Thoracic aorta (tissue), 2 donors: ENCODE measurements at regions not wholly inside any gene's neighbourhood (a gene's known extent, or its start where the extent isn't known, plus 50 kb on each side); places are given as distances from the start of the nearest gene placed in this dataset.

Experiments used
- ATAC-seq: fragments of 150-250 bp; one replicate; pipeline ENCODE4 v1.8.0; 2017; ENCODE audit warnings: low read depth; ENCODE audit not compliant: insufficient number of reproducible peaks, low FRiP score
- DNase-seq: peaks from one replicate; pipeline ENCODE4 v3.0.0-alpha.2; 2020; ENCODE audit warnings: low spot score
- H3K27ac ChIP-seq, 2 donors: fragments of 200-600 bp; sonication (generic); 1 replicate in 1 of 2; 2 replicates in 1 of 2; pipeline ENCODE4 v1.5.1; 2016; ENCODE audit warnings: mild to moderate bottlenecking in 2 of 2, moderate library complexity in 2 of 2
- H3K27me3 ChIP-seq: fragments of 200-600 bp; sonication (generic); replicated peaks from 2 replicates; pipeline ENCODE4 v1.6.0; 2016; ENCODE audit warnings: mild to moderate bottlenecking; ENCODE audit not compliant: insufficient read depth
- H3K36me3 ChIP-seq: fragments of 200-600 bp; sonication (generic); one replicate; pipeline ENCODE4 v1.5.1; 2016
- H3K4me1 ChIP-seq, 2 donors: fragments of 200-600 bp; sonication (generic); 1 replicate in 1 of 2; 2 replicates in 1 of 2; pipeline versions ENCODE4 v1.5.1 to v1.6.0; 2016; ENCODE audit warnings: low read depth in 2 of 2, mild to moderate bottlenecking in 1 of 2; ENCODE audit not compliant: control insufficient read depth in 1 of 2
- H3K4me3 ChIP-seq: fragments of 200-600 bp; sonication (generic); 2 replicates; pipeline ENCODE4 v1.5.1; 2016; ENCODE audit warnings: mild to moderate bottlenecking
- H3K9me3 ChIP-seq: fragments of 200-600 bp; sonication (generic); 2 replicates; pipeline ENCODE4 v1.5.1; 2016
- TF ChIP-seq, protein P1 (sequence below): fragments of 200-600 bp; sonication (generic); IDR thresholded peaks from one replicate; pipeline ENCODE4 v1.5.1; 2019; ENCODE audit warnings: antibody characterized with exemption

DNA sequence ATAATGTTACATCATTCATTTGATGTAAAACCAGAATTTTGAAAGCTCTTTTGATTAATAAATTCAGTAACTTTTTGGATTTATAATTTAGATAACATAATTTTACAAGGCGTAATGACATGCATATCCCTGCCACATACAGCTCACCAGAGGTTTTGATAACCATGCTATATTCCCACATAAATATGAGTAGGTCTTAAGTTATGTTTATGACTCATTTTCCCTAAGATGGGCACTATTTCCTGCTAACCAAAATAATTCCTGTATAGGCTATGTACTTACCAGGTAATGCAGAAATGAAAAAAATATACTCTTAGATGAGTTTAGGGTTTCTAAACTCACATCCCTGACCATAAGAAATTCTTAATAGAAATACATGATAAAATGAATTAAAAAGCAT is 93.9 kb upstream of the EDIL3 start:
- TF ChIP-seq, protein P1, sequence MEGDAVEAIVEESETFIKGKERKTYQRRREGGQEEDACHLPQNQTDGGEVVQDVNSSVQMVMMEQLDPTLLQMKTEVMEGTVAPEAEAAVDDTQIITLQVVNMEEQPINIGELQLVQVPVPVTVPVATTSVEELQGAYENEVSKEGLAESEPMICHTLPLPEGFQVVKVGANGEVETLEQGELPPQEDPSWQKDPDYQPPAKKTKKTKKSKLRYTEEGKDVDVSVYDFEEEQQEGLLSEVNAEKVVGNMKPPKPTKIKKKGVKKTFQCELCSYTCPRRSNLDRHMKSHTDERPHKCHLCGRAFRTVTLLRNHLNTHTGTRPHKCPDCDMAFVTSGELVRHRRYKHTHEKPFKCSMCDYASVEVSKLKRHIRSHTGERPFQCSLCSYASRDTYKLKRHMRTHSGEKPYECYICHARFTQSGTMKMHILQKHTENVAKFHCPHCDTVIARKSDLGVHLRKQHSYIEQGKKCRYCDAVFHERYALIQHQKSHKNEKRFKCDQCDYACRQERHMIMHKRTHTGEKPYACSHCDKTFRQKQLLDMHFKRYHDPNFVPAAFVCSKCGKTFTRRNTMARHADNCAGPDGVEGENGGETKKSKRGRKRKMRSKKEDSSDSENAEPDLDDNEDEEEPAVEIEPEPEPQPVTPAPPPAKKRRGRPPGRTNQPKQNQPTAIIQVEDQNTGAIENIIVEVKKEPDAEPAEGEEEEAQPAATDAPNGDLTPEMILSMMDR: no peak
- Histone ChIP-seq H3K4me1 (no peaks in the 10 kb centered on the region), H3K36me3 (no peaks in the 10 kb centered on the region), H3K4me3 (no peak overlapping the region), H3K27ac (no peak overlapping the region), H3K27me3 (no peaks in the 10 kb centered on the region), H3K9me3 (no peaks in the 10 kb centered on the region)
- ATAC-seq (no peak), DNase-seq (no peak)

DNA sequence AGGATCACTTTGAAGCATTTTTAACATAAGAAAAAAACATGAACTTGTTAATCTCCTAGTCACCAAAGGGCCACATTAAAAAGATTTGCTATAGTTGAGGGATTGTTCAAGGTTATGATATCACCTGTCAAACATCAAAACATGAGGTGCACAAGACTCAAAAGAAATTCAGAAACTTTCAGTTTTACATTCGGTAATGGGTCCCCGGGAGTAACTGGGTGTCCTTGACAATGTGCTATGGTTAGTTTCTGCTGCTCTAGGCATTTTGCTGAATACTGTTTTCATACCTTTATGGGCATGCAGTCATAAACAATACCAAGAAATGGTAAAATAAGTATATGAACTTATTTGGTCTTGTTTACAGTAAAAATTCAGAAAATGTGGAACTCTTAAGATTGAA is 92.8 kb upstream of the EDIL3 start:
- H3K36me3 ChIP-seq: no peaks in the 10 kb centered on the region
- H3K9me3 ChIP-seq: no peaks in the 10 kb centered on the region
- H3K27me3 ChIP-seq: no peaks in the 10 kb centered on the region
- no peak overlapping the region for H3K27ac ChIP-seq
- no peak for ATAC-seq
- H3K4me3 ChIP-seq: no peak overlapping the region
- no peak for DNase-seq
- TF ChIP-seq, protein P1: no peak
- H3K4me1 ChIP-seq: no peaks in the 10 kb centered on the region

- TF ChIP-seq, protein P1: no peak
- H3K4me1 ChIP-seq: no peaks in the 10 kb centered on the region
- H3K4me3 ChIP-seq: no peak overlapping the region
- DNase-seq (no peak), ATAC-seq (no peak)
- H3K27me3 ChIP-seq: no peaks in the 10 kb centered on the region
- H3K9me3 ChIP-seq: no peaks in the 10 kb centered on the region
- H3K36me3 ChIP-seq: no peaks in the 10 kb centered on the region
- no peak overlapping the region for H3K27ac ChIP-seq
Measured at GRCh38 chr5:84474126-84474525, 89.4 kb upstream of the EDIL3 start.

DNA sequence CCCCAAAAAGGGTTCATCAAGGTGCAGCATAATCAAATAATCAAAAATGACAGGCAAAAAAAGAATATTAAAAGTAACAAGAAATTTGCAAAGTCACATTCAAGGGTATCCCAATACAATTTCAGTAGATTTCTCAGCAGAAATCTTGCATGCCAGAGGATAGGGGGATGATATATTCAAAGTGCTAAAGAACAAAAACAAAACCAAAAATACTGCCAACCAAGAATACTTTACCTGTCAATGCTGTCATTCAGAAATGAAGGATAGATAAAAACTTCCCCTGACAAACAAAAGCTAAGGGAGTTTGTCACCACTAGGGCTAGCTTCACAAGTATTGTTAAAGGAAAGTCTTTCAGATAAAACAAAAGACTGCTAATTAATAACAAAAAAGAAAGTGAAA is 68.7 kb upstream of the EDIL3 start:
- no peaks in the 10 kb centered on the region for H3K4me1 ChIP-seq
- DNase-seq: no peak
- peaks cover 5% of the 10 kb centered on the region for H3K9me3 ChIP-seq
- H3K27me3 ChIP-seq: no peaks in the 10 kb centered on the region
- H3K36me3 ChIP-seq: no peaks in the 10 kb centered on the region
- ATAC-seq: no peak
- H3K27ac ChIP-seq: no peak overlapping the region
- no peak overlapping the region for H3K4me3 ChIP-seq
- TF ChIP-seq, protein P1: no peak

GRCh38 chr5:84450617-84451414 is 66.1 kb upstream of the EDIL3 start:
- H3K9me3 ChIP-seq: peaks cover 5% of the 10 kb centered on the region
- no peak overlapping the region for H3K27ac ChIP-seq
- no peaks in the 10 kb centered on the region for H3K36me3 ChIP-seq
- TF ChIP-seq, protein P1: peak; percentile 43
- no peaks in the 10 kb centered on the region for H3K27me3 ChIP-seq
- ATAC-seq (no peak), DNase-seq (no peak)
- no peaks in the 10 kb centered on the region for H3K4me1 ChIP-seq
- no peak overlapping the region for H3K4me3 ChIP-seq
